BLaER1 treated with 17β-estradiol and CSF1 and Interleukin-3, amounts not matched to agents 10 nM and 100 nM (cell line): ENCODE measurements at regions not wholly inside any gene's neighbourhood (a gene's known extent, or its start where the extent isn't known, plus 50 kb on each side); places are given as distances from the start of the nearest gene placed in this dataset.

Source experiments
- H3K27ac ChIP-seq, 11 experiments: shearing (Covaris generic); formaldehyde crosslinking; 2 replicates each; pipeline ENCODE4 v1.8.1; 2022
- H3K27me3 ChIP-seq, 11 experiments: shearing (Covaris generic); formaldehyde crosslinking; 2 replicates each; pipeline ENCODE4 v1.8.1; 2022
- H3K36me3 ChIP-seq, 11 experiments: shearing (Covaris generic); formaldehyde crosslinking; 2 replicates each; pipeline ENCODE4 v1.8.1; 2022
- H3K4me1 ChIP-seq, 10 experiments: shearing (Covaris generic); formaldehyde crosslinking; 2 replicates each; pipeline ENCODE4 v1.8.1; 2022
- H3K4me2 ChIP-seq, 11 experiments: shearing (Covaris generic); formaldehyde crosslinking; 2 replicates each; pipeline ENCODE4 v1.8.1; 2022
- H3K4me3 ChIP-seq, 10 experiments: shearing (Covaris generic); formaldehyde crosslinking; 2 replicates each; pipeline ENCODE4 v1.8.1; 2022
- H3K9ac ChIP-seq, 11 experiments: shearing (Covaris generic); formaldehyde crosslinking; 2 replicates each; pipeline ENCODE4 v1.8.1; 2022
- H3K9me3 ChIP-seq, 11 experiments: shearing (Covaris generic); formaldehyde crosslinking; replicated peaks in 1 of 11; 2 replicates each; pipeline ENCODE4 v1.8.1; 2022
- H4K20me1 ChIP-seq, 11 experiments: shearing (Covaris generic); formaldehyde crosslinking; 2 replicates each; pipeline ENCODE4 v1.8.1; 2022
- Cebpa-rat ChIP-seq, 11 experiments: shearing (Covaris generic); IDR thresholded peaks; 2 replicates each; pipeline ENCODE4 v1.8.1; 2022

DNA sequence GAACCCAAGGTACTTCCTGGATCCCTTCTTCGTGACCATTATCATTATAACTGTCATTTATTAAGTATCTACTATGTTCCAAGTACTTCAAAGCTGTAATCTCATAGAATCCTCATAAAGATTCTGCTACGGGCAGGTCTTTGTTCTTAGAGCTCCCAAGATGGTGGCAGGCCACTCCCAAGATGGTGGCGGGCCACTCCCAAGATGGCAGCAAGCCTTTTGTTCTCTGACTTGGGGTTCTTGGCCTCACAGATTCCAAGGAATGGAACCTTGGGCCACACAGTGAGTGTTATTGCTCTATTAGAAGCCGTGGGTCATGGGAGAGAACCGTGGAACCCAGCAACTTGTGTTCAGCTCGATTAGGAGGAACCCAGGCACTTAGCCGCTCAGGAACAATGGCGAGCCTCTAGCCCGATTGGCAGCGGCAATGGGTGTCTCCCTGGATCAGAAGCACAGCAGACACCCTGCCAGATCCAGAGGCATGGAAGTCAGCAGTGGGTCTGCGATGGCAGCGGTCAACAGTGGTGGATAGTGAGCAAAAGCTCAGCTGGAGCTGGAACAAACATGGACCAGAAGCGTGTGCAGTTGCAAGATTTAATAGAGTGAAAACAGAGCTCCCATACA lies 193.7 kb upstream of the BTG1 start:
- H4K20me1 ChIP-seq: no peaks in the 10 kb centered on the region
- no peak overlapping the region for H3K27ac ChIP-seq
- no peak overlapping the region for H3K4me2 ChIP-seq
- H3K9ac ChIP-seq: no peak overlapping the region
- peaks cover 0 to 9% (median 0%) of the 10 kb centered on the region in 10 experiments; a peak in 2 of 20 replicates for H3K4me1 ChIP-seq
- TF ChIP-seq Cebpa-rat (IDR thresholded peaks at IDR 0.05): no peak
- peaks cover 0 to 7% (median 0%) of the 10 kb centered on the region in 11 experiments; a peak in 1 of 22 replicates for H3K36me3 ChIP-seq
- H3K9me3 ChIP-seq: peaks cover 0 to 10% (median 7%) of the 10 kb centered on the region in 11 experiments; a peak in 9 of 22 replicates
- no peak overlapping the region for H3K4me3 ChIP-seq
- no peaks in the 10 kb centered on the region for H3K27me3 ChIP-seq

GRCh38 chr12:92338671-92339070 lies 193.0 kb upstream of the BTG1 start:
- Histone ChIP-seq H3K4me3 (no peak overlapping the region), H3K9ac (no peak overlapping the region), H4K20me1 (no peaks in the 10 kb centered on the region), H3K27me3 (no peaks in the 10 kb centered on the region), H3K36me3 (peaks cover 0 to 7% (median 0%) of the 10 kb centered on the region in 11 experiments; a peak in 1 of 22 replicates), H3K4me1 (peaks cover 0 to 9% (median 0%) of the 10 kb centered on the region in 10 experiments; a peak in 4 of 20 replicates), H3K9me3 (peaks cover 0 to 10% (median 7%) of the 10 kb centered on the region in 11 experiments; a peak in 9 of 22 replicates), H3K4me2 (no peak overlapping the region), H3K27ac (no peak overlapping the region)
- no peak for TF ChIP-seq Cebpa-rat (IDR thresholded peaks at IDR 0.05)

- Histone ChIP-seq H3K27me3 (no peaks in the 10 kb centered on the region), H3K9me3 (peaks cover 0 to 10% (median 7%) of the 10 kb centered on the region in 11 experiments; a peak in 9 of 22 replicates), H3K4me3 (no peak overlapping the region), H3K27ac (no peak overlapping the region), H3K36me3 (peaks cover 0 to 7% (median 0%) of the 10 kb centered on the region in 11 experiments; a peak in 1 of 22 replicates), H4K20me1 (no peaks in the 10 kb centered on the region), H3K4me1 (peaks cover 0 to 9% (median 5%) of the 10 kb centered on the region in 10 experiments; a peak in 15 of 20 replicates), H3K4me2 (no peak overlapping the region), H3K9ac (no peak overlapping the region)
- no peak for TF ChIP-seq Cebpa-rat (IDR thresholded peaks at IDR 0.05)
These were observed 192.5 kb upstream of the BTG1 start for GRCh38 chr12:92338102-92338501.

DNA sequence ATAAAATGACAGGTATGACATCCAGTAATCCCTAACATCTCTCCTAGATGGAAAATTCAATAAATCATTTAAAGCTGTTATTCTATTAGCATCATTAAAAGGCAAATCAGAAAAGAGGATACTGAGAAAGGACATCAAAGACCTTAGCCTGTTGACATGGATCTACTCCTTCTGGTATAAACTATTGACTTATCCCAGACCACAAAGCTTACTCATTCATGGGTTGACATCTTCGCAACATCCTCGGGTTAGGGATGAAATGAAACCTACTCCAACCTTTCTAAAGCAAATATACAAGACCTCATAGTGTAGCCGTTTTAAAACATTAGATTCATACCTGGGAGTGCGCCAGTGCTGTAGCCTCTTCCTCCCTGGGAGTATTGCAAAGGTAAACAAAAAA lies 191.5 kb upstream of the BTG1 start:
- Histone ChIP-seq H3K4me3 (no peak overlapping the region), H3K27me3 (no peaks in the 10 kb centered on the region), H3K4me2 (no peak overlapping the region), H3K27ac (no peak overlapping the region), H3K9ac (no peak overlapping the region), H3K9me3 (peaks cover 0 to 10% (median 7%) of the 10 kb centered on the region in 11 experiments; a peak in 9 of 22 replicates), H4K20me1 (no peaks in the 10 kb centered on the region), H3K36me3 (peaks cover 0 to 7% (median 0%) of the 10 kb centered on the region in 11 experiments; a peak in 1 of 22 replicates), H3K4me1 (peaks cover 0 to 13% (median 10%) of the 10 kb centered on the region in 10 experiments; a peak in 15 of 20 replicates)
- no peak for TF ChIP-seq Cebpa-rat (IDR thresholded peaks at IDR 0.05)

DNA sequence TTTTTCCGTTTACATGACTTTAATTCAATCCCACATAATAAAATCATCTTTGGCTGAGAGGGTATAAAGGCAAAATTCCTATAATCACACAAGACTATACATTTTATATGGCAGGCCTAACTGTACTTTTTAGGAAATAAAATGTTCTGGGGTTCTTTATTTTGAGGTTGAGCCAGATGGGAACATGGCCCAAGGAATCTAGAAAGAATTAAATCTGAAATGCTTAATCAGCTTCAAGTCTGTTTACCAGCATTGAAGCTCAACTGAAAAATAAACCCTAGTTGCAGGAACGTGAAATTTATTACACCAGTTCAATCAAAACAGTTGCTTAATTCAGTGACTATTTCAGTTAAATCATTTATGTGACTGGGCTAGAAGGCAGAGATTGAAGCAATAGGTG lies 191.0 kb upstream of the BTG1 start:
- Histone ChIP-seq H3K4me1 (peaks cover 0 to 13% (median 10%) of the 10 kb centered on the region in 10 experiments; a peak in 15 of 20 replicates), H3K4me2 (no peak overlapping the region), H3K36me3 (peaks cover 0 to 7% (median 0%) of the 10 kb centered on the region in 11 experiments; a peak in 1 of 22 replicates), H3K27ac (no peak overlapping the region), H3K9ac (no peak overlapping the region), H3K4me3 (no peak overlapping the region), H3K27me3 (no peaks in the 10 kb centered on the region), H4K20me1 (no peaks in the 10 kb centered on the region), H3K9me3 (peaks cover 0 to 10% (median 7%) of the 10 kb centered on the region in 11 experiments; a peak in 9 of 22 replicates)
- no peak for TF ChIP-seq Cebpa-rat (IDR thresholded peaks at IDR 0.05)

GRCh38 chr12:92335831-92336230 lies 190.2 kb upstream of the BTG1 start:
- H3K9ac ChIP-seq: no peak overlapping the region
- H3K27me3 ChIP-seq: no peaks in the 10 kb centered on the region
- peak overlapping the region in 1 of 11 experiments; percentile 13; a peak in 1 of 22 replicates for H3K4me2 ChIP-seq
- no peak for TF ChIP-seq Cebpa-rat (IDR thresholded peaks at IDR 0.05)
- no peak overlapping the region for H3K4me3 ChIP-seq
- peaks cover 0 to 7% (median 0%) of the 10 kb centered on the region in 11 experiments; a peak in 1 of 22 replicates for H3K36me3 ChIP-seq
- peaks cover 0 to 10% (median 7%) of the 10 kb centered on the region in 11 experiments; a peak in 9 of 22 replicates for H3K9me3 ChIP-seq
- H3K4me1 ChIP-seq: peaks cover 0 to 13% (median 10%) of the 10 kb centered on the region in 10 experiments; a peak in 15 of 20 replicates
- no peak overlapping the region for H3K27ac ChIP-seq
- no peaks in the 10 kb centered on the region for H4K20me1 ChIP-seq

DNA sequence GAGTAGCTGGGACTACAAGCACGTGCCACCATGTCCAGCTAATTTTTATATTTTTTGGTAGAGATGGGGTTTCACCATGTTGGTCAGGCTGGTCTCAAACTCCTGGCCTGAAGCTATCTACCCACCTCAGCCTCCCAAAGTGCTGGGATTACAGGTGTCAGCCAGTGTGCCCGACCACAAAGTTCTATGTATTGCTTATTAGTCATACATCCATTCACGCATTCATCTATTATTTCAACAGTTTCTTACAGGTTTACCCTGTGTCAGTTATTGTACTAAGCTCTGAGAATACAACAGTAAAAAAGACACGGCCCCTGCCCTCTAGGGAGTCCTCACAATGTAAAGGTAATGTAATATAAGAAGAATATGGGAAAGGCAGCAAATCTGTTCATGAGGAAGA lies 188.9 kb upstream of the BTG1 start:
- no peak overlapping the region for H3K4me3 ChIP-seq
- peaks cover 0 to 6% (median 0%) of the 10 kb centered on the region in 11 experiments; a peak in 1 of 22 replicates for H3K36me3 ChIP-seq
- TF ChIP-seq Cebpa-rat (IDR thresholded peaks at IDR 0.05): no peak
- peaks cover 0 to 13% (median 10%) of the 10 kb centered on the region in 10 experiments; a peak in 15 of 20 replicates for H3K4me1 ChIP-seq
- no peak overlapping the region for H3K9ac ChIP-seq
- no peaks in the 10 kb centered on the region for H3K27me3 ChIP-seq
- H3K4me2 ChIP-seq: no peak overlapping the region
- no peak overlapping the region for H3K27ac ChIP-seq
- H4K20me1 ChIP-seq: no peaks in the 10 kb centered on the region
- H3K9me3 ChIP-seq: peaks cover 0 to 9% (median 6%) of the 10 kb centered on the region in 11 experiments; a peak in 9 of 22 replicates

- Histone ChIP-seq H3K36me3 (no peaks in the 10 kb centered on the region), H4K20me1 (no peaks in the 10 kb centered on the region), H3K9ac (no peak overlapping the region), H3K9me3 (0 out of 22 replicates have a peak, but pooled peaks cover 0 to 8% (median 0%) of the 10 kb centered on the region in 11 experiments), H3K4me3 (no peak overlapping the region), H3K27ac (no peak overlapping the region), H3K4me2 (peak overlapping the region in 7 of 11 experiments; percentile 15 to 45 (median 36); a peak in 8 of 22 replicates), H3K27me3 (no peaks in the 10 kb centered on the region), H3K4me1 (peaks cover 0 to 13% (median 10%) of the 10 kb centered on the region in 10 experiments; a peak in 15 of 20 replicates)
- TF ChIP-seq Cebpa-rat (IDR thresholded peaks at IDR 0.05): no peak
These were observed 186.9 kb upstream of the BTG1 start for GRCh38 chr12:92332552-92332951.

DNA sequence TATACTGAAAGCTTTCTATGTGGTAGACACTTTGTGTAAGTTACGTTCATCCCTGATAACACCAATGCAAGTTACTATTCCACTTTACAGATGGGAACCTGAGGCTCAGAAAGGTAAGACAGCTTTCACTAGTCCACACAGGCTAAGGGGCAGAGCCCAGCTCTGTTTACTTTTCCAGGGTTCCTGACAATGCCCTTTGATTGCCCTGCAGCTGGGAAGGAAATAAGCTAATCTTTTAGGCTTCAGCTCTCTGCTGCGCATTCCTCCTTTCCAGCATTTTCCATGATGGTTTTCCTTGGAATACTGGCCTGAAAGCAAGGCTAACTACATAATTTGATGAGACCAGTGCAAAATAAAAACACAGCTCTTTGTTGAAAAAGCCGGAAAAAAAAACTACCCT lies 185.7 kb upstream of the BTG1 start:
- Histone ChIP-seq H3K9ac (no peak overlapping the region), H3K9me3 (peaks cover 0 to 8% (median 0%) of the 10 kb centered on the region in 11 experiments; a peak in 1 of 22 replicates), H3K4me2 (no peak overlapping the region), H3K27ac (no peak overlapping the region), H3K27me3 (no peaks in the 10 kb centered on the region), H4K20me1 (no peaks in the 10 kb centered on the region), H3K4me3 (no peak overlapping the region), H3K4me1 (peaks cover 0 to 17% (median 10%) of the 10 kb centered on the region in 10 experiments; a peak in 15 of 20 replicates), H3K36me3 (no peaks in the 10 kb centered on the region)
- TF ChIP-seq Cebpa-rat (IDR thresholded peaks at IDR 0.05): no peak
